RPMI8226 (cell line): ENCODE measurements at regions not wholly inside any gene's neighbourhood (a gene's known extent, or its start where the extent isn't known, plus 50 kb on each side); places are given as distances from the start of the nearest gene placed in this dataset.
"Not testable (repeated sequence)": the region's sequence is repeated elsewhere in the genome, so short reads cannot be mapped to it uniquely, and the experiment has no call there.

Source experiments
- DNase-seq: peaks from one replicate; pipeline ENCODE4 v3.0.0-alpha.2; 2015

GRCh38 chr4:27123123-27123768 is 262.6 kb downstream of the STIM2 start:
- DNase-seq: no peak

GRCh38 chr4:27123769-27124124 is 263.1 kb downstream of the STIM2 start:
- DNase-seq: no peak

- not testable (repeated sequence) for DNase-seq
Observed at GRCh38 chr4:27126895-27127294, 266.3 kb downstream of the STIM2 start.

- no peak for DNase-seq
Observed at GRCh38 chr4:27128443-27128842, 267.8 kb downstream of the STIM2 start.

- no peak for DNase-seq
Observed at GRCh38 chr4:27129871-27130366, 269.3 kb downstream of the STIM2 start.

GRCh38 chr4:27132497-27132896 is 271.9 kb downstream of the STIM2 start:
- DNase-seq: no peak

- no peak for DNase-seq
Observed at GRCh38 chr4:27140486-27140885, 279.8 kb downstream of the STIM2 start.

GRCh38 chr4:27141530-27141929 is 280.9 kb downstream of the STIM2 start:
- no peak for DNase-seq

GRCh38 chr4:27142841-27143240 is 282.2 kb downstream of the STIM2 start:
- no peak for DNase-seq

- DNase-seq: no peak
Observed at GRCh38 chr4:27145597-27145996, 285.0 kb downstream of the STIM2 start.

GRCh38 chr4:27148211-27148895 is 287.7 kb downstream of the STIM2 start:
- DNase-seq: no peak

GRCh38 chr4:27149541-27150212 is 289.0 kb downstream of the STIM2 start:
- DNase-seq: no peak

GRCh38 chr4:27152703-27153102 is 292.1 kb downstream of the STIM2 start:
- DNase-seq: no peak

- DNase-seq: no peak
Observed at GRCh38 chr4:27154706-27155105, 294.1 kb downstream of the STIM2 start.

- no peak for DNase-seq
Observed at GRCh38 chr4:27161191-27161590, 300.6 kb downstream of the STIM2 start.

GRCh38 chr4:27168783-27169182 is 308.1 kb downstream of the STIM2 start:
- DNase-seq: no peak

GRCh38 chr4:27173280-27173679 is 312.6 kb downstream of the STIM2 start:
- no peak for DNase-seq

GRCh38 chr4:27176400-27176799 is 315.8 kb downstream of the STIM2 start:
- peak; percentile 4 for DNase-seq

- DNase-seq: no peak
Observed at GRCh38 chr4:27176881-27177280, 316.2 kb downstream of the STIM2 start.

GRCh38 chr4:27178061-27178460 is 317.4 kb downstream of the STIM2 start:
- no peak for DNase-seq

GRCh38 chr4:27181693-27182092 is 321.1 kb downstream of the STIM2 start:
- DNase-seq: no peak

GRCh38 chr4:27182211-27182610 is 321.6 kb downstream of the STIM2 start:
- DNase-seq: no peak

- DNase-seq: no peak
Observed at GRCh38 chr4:27184508-27185155, 324.0 kb downstream of the STIM2 start.

GRCh38 chr4:27186710-27187109 is 326.1 kb downstream of the STIM2 start:
- no peak for DNase-seq
